HuH-7 (cell line): ENCODE measurements at regions not wholly inside any gene's neighbourhood (a gene's known extent, or its start where the extent isn't known, plus 50 kb on each side); places are given as distances from the start of the nearest gene placed in this dataset.

Experiments used
- DNase-seq: peaks from one replicate; pipeline ENCODE4 v3.0.0; 2011; ENCODE audit warnings: low spot score

DNA sequence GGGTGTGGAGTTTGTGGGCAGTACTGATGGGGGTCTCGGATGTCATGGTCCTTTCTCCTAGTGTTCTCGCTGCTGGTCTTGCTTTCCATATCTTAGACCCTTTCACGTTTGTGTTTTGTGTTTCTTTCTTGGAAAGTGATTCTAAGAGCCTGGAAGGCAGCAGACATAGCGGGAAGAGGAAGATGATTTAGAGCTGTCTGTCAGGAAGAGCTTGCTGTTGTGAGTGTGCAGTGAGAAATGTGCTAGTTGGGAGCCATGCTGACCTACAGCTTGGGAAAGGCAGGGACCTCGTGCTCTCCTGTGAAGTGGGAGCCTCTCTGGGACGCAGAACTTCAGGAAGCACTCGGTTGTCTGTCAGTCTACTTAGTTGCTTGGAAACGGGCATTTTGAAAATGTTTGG, 122.2 kb downstream of the ZNF518B start:
- no peak for DNase-seq

DNA sequence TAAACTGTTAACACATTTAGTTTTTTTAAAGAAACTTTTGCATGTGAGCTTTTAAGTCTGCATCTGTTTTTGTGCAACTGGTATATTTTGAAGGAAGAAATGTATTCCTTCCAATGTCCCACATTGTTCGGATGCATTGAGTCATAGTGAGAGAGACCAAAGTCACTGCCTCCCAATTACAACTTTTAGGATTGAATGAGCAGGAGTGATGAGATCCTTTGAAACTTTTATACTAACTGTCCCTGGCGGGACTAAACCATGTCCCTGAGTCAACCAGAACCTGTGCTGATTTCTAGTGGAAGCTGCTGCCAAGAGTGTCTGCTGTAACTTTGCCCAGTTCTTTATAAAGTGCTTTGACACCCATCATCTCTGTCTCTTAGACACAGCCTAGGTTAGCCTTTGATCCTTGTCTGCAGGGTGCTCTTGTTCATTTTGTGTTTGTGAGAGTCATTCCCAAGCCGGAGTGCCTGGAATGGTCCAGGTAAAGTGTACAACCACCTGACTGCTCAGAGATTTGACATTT, 122.7 kb downstream of the ZNF518B start:
- no peak for DNase-seq

DNA sequence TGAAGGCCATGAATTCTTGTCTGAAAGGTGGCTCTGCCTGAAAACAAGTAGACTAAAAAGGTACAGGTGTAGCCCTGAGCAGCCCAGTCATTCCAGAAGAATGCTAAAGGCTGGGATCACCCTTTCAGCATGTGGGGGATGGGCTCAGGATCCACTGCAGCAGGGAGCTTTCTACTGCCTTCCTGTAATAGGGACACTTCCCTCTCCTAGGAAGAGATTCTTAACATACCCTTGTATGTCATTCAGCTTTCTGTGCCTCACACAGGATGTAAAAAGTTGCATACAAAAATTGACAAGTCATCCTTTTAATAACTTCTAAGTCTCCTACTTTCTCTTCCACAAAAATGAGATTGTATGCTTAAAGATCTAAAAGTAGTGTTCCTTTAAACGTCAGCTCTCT, 123.3 kb downstream of the ZNF518B start:
- DNase-seq: no peak

DNA sequence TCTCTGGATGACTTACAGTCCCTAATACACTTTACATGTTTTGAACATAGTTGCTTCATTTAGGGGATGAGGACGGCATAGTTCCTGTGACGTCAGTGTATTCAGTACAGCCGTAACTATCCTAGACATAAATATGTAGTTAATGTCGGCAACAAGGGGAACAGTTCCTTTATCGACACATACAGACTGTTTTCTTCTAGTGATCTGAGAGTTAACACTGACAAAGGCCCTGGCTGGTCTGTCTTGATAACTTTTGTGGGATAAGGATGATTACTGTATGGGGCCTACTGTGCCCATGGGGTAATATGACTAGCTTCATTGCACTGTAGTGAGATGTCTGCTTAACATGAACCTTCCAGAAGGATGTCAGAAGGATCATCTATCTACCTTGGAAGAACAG, 131.2 kb downstream of the ZNF518B start:
- no peak for DNase-seq

DNA sequence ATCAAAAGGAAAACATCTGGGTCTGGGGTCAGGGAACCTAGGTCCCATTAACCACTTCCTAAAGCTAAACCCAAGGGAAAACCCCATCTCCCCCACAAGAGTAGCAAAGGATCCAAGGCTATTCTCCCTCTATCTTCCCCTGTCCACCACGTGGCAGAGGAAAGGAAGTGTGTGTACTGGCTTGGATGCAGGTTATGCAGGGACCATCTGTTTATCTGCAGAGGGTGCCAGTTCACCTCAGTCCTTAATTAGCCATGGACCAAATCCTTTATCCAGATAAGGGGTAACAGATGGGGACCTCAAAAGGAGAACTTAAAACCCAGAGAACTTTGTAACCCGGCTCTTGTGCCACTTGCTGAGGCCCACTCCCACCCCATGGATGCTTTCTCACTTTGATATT, 135.3 kb downstream of the ZNF518B start:
- DNase-seq: no peak

DNA sequence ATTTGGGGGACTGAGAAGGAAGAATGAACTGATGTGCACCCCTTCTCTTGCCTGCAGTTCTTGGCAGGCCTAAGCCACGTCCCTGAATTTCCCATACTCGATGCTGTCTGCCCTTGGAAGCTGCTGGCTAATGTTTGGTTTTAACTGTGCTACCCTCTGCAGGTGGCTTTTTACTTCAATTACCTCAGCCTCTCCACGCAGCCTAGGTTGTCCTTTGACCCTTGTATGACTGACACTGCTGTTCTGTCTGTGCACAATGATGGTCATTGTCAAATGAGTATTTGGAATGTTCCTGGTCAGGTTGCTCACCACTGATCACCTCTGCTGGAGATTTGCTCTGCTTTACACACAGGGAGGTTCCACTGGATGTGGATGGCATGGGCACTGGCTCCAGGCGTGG, 137.1 kb downstream of the ZNF518B start:
- peak; percentile 6 for DNase-seq

DNA sequence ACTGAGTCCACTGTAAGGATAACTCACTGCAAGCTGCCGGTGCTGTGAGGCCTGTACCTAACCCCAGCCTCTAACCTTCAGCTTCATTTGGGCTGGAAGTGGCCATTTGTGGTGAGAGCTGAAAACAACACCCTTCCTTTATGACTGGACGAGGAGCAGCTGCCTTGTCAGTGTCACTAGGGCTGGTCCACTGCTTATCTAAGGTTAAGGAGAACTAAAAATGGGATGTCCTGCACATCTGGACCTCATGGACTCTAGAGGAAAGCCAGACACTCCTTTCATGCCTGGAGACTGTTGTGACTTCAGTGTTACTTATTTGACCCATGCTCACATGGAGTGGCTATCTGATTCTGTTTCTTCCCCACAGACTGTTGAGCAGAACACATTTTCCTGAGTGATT, 139.9 kb downstream of the ZNF518B start:
- DNase-seq: no peak

DNA sequence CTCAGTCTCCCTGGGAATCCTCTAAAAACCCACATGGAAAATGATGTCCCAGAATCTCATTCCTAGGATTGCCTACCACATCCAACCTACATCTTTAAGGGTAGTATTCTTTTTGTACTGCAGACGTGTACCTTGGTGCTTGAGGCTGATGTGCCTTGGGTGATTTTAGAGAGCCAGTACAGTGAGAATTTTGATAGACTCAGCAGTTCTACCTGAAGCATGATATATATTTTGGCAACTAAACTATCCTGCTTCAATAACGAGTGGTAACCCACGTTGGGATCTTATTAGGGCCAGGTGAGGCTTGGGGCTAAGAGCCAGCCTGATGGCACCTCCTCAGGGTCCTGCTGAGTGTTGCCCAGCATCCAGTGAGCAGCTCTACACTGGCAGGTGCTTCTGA, 140.4 kb downstream of the ZNF518B start:
- no peak for DNase-seq

DNA sequence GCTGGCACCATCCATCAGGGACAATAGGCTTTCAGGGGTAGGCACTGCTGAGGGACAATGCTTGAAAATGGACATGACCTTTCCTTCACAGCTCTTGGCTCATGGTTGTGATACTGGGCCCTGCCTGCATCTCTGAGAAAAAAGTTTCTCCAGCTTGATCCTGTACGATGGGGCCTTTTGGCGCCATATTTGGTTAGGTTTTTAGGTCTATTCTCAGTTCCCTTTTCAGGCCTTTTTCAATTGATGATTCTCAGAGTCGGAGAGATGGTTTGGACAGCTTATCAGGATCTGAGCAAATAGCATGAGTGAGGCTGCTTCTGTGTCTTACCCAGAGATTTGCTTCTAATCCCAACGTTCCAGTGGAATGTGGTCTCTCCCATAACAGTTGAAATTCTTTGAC, 141.6 kb downstream of the ZNF518B start:
- DNase-seq: no peak

DNA sequence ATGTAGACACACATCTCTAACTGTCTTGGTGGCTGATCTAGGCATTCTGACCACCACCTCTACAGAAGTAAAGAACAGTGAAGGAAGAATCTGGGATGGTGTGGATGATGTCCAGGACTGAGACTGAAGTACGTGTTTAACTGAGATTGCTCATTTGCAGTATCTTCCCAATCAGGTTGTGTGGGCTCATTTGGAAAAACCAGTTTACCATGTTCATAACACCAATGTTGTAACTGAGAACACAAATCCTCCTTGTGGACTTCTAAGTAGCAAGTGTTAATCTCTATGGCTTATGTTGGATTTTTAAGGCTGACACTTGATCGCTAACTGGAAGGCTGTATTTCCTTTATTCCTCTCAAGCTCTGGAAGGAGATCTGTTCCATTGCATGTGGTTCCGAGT, 144.7 kb downstream of the ZNF518B start:
- no peak for DNase-seq

DNA sequence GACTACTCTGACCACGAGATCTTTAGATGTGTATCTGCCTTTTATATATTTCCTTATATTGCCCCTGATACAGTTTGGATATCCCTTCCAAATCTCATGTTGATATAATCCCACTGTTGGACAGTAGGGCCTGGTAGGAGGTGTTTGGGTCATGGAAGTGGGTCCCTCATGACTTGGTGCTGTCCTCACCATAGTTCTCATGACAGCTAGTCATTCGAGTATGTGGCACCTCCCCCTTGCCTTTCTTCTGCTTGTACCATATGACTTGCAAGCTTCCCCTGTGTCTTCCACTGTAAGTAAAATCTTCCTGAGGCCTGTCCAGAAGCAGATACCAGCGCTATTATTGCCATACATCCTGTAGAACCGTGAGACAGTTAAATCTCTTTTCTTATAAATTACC, 145.3 kb downstream of the ZNF518B start:
- DNase-seq: no peak

DNA sequence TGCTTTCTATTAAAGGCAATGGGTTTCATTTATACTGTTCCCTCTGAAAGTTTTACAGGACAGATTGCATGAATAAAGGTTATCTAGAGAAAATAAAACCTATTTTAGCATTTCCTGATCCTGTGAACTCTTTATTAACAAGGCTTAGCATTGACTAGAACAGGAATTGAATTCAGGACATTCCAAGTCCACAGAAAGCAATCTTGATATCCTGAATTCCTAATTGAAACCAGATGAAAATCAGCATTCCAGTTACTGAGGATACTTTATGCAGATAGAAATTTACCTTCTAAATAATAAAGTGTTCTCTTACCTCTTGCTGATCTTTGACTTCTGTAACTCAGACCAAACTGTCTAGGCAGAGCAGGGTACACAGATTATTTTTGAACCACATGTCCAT, 151.4 kb downstream of the ZNF518B start:
- no peak for DNase-seq

DNA sequence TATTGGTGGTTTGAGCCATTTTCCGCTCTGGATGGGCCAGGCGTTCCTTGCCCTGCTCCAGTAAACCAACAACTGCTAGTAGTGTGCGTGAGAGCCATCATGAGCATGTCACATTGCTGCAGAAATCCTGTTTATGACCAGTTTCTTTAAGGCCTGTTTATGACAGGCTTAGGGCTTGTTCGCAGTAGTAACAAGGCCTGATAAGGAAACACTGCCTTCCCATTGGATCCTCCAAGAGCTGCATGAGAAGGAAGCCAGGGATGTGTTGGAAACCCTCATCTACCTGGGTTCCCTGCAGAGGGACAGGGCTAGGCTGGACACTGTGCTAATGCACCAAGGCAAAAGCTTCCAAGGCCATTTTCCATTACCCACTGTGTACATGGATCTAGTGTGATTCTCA, 153.9 kb downstream of the ZNF518B start:
- no peak for DNase-seq

DNA sequence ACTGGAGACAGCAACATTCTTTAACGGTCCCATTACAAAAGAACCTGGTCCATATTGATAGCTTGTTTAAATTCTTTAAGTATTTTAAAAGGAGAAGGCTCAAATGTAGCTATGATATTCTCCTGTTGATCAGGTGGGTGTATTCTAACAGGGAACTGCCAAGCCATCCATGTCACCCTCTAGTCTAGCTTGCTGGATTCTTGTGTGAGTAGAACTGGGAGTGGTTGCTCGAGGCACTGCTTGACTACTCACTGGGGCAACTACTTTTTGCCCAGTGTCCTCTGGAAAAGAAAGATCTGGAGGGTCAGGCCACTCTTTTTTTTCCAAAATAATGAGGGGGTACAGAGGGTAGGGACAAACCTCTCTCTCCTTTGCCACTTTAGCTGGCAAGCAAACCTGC, 155.1 kb downstream of the ZNF518B start:
- DNase-seq: no peak

DNA sequence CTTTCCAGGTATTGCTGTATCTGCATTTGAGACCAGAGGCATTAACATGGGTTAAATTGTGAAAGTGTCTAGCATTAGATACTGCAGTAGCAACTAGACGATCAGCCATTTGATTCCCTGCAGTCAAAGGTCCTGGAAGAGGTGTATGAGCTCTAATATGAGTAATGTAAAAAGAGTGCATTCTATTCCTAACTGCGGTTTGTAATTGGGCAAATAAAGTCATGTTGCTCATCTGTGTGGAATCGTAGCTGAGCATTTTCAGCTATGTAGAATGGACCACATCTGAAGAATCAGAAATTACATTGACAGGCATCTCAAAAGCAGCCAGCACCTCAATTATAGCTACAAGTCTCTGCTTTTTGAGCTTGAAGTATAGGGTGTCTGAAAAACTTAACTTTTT, 157.6 kb downstream of the ZNF518B start:
- no peak for DNase-seq

DNA sequence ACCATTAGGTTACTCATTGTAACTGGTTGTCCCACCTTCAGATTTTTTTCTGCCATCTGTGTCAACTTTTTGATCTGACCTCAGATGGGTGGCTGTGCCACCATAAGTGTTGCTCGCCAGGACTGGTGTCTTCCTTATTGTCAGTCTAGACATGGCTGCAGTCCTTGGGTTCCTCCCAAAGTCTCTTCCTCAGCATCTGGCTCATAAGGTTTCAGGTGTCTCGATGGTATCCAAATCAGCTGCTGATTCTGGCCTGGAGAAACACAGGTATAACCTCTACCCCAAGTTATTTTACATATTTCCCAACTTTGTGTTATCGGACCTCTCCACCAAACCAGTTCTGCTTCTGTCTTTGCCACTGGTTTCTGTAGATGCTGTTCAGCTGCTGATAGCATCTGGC, 158.5 kb downstream of the ZNF518B start:
- no peak for DNase-seq

DNA sequence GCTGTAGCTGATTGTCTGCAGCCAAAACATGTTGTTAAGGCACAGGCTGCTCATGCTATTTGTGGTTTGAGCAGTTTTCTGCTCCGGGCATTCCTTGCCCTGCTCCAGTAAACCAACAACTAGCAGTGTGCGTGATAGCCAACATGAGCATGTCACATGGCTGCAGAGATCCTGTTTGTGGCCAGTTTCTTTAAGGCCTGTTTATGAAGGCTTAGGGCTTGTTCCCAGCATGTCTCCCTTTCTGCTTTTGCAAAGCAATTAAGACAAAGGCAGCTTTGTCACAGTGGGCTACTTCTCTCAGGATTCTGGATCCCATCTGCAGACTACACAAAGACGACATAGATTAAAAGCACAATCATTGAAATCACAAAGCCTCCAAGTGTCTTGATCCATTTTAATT, 160.5 kb downstream of the ZNF518B start:
- DNase-seq: no peak

DNA sequence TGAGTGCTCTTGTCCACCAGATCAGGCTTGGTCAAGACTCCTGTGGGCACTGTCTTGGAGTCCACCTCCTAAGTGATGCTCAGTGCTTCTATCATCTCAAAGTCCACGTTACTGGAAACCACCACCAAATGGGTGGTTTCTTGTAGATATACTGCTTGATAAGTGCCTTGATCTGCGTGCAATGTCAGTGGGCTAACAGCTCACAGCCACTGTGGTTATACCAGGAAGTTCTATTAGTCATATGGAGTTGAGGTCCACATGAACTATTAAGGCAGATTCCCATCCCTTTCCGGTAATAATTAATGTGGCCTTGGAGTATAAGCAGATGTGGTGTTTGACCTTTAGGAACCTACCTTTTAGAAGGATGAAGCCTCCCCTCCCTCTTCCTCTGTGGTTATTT, 161.9 kb downstream of the ZNF518B start:
- no peak for DNase-seq

DNA sequence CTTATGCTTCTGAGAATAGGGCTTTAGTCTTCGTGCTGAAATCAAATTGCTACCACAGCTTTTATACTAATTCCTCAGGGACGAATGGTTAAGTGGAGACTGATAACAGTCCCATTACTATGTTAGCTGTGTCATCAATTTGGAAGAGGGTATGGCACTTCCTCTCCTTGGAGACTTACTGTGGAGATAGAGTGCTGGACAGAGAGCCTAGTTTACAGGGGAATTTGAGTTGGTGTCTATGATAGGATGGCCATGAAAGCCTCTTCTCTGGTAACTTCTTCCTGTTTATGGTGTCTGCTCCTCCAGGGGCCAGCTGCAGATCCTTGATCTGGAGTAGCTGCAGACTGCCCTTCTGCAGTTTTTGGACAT, 167.7 kb downstream of the ZNF518B start:
- no peak for DNase-seq

DNA sequence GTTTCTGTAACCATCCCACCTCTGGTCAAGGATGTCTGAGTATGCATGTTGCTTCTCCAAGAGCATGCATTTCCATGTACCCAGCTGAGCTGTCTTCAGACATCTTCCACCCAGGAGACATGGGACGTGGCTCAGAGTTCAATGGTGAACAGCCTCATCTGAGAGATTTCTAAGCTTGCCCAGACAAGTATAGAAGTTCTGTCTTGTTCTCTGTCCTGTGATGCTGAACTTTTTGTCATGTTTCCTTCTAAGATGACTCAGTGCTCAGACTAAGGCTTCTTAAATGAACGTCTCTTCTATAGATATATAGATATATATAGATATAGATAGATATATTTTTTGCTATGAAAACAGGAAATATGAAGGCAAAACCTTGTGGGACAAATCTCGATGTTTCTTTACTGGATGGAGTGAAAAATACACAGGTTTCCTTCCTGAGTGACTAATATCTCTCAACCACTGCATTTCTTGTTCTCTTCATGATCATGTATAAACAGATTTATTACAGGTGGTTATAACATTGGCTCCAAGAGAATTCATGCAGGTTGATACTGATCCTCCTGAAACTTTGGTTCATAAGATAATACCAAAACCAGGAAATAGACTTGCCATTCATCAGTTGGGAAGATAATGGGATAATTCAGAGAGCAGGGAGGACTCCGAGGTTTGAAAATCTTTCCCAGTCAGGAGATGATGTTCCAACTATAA, 168.2 kb downstream of the ZNF518B start:
- DNase-seq: no peak

DNA sequence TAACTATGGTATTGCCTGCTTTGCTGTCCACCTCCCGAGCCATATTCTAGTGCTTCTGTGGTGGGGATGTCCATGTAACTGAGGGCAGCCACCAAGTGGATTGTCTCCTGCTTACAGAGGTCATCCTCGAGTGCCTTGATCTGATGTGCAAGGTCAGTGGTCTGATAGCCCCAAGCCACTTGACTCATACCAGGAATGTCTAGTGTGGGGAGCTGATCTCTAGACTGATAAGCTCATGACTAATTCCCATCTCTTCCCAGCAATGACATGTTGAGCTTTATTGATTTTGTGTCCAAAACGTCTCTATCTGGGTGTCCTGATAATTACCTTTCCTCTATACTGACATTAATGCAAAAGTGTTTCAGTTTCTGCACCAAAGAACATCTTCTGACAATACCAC, 168.4 kb upstream of the WDR1 start:
- DNase-seq: no peak

DNA sequence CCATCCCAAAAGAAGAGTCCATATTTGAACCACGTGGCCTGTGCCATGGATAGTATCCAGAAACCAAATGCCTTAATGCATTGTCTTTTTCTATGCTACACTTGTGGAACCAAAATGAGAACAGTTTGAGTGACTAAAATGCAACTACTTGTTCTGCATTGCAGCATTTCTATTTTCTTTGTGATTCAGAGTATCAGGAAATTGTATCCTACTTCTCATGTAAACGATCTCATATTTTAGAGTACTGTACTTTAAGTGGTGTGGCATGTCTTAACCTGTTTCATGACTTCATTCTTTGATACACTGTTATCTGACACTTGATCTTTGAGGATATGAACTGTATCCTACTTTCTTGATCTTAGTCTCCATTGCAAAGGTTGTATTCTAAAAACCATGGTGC, 167.2 kb upstream of the WDR1 start:
- no peak for DNase-seq

DNA sequence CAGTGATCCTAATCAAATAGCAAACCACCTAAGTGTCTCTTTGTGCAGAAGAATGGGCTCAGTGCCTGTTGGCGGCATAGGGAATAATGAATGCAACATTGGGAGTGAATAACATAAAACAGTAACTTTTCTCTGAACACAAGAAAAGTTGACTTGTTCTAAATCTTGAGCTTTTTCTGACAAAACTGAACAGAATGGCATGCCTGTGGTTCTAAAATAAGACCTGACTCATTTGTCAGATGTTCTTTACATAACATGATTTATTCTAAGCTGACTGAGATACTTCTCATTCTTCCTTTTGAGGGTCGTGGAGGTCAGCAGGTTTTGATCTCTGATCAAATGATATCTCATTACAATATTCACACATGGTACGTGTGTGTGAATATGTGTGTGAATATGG, 165.4 kb upstream of the WDR1 start:
- no peak for DNase-seq

DNA sequence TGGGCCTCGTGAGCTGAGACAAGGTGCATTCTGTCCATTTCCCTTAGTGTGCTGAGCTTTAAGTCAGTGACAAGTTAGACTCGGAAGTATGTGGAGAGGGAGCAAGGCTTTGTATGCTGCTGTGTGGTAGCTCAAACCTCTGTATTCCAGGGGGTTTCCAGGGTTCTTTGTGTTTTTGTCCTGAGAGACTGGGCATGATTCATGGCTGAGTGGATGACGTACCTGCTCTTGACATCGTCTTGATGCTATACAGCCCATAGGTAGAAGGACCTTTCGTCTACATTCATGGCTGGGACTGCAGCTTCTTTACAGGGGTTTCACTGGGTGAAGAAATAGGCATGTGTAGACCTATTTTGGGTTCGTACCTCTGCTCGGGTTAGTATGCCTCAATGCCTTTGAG, 162.7 kb upstream of the WDR1 start:
- no peak for DNase-seq

DNA sequence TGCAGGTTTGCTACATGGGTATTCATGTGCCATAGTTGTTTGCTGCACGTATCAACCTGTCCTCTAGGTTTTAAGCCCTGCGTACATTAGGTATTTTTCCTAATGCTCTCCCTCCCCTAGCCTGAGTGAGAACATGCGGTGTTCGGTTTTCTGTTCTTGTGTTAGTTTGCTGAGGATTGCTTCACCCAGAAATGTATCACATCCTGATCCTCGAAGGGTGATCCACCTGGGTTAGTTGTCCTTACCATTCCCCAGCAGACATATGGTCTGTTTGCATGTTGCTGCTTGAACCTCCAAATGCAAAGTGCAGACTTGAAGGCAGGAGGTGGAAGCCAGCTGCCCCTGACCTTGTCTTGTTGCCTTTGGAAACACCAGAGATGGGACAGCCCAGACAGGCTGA, 161.5 kb upstream of the WDR1 start:
- no peak for DNase-seq
